ENCODE measurements at regions not wholly inside any gene's neighbourhood (a gene's known extent, or its start where the extent isn't known, plus 50 kb on each side); places are given as distances from the start of the nearest gene placed in this dataset.

- TF ChIP-seq MBD1 (CRISPR knock-in tag; IDR thresholded peaks at IDR 0.05) (no peak), RBM22 (IDR thresholded peaks at IDR 0.05; ENCODE audit: low read depth, low read length, poor library complexity, severe bottlenecking) (no peak), CTBP1 (IDR thresholded peaks at IDR 0.05; ENCODE audit: borderline replicate concordance) (no peak), CBFA2T2 (conservative IDR thresholded peaks at IDR 0.05) (no peak), MIER1 (IDR thresholded peaks at IDR 0.05; ENCODE audit: low read depth) (no peak), CTCF (IDR thresholded peaks at IDR 0.05 in 2 of 3, conservative IDR thresholded peaks at IDR 0.05 in 1 of 3; ENCODE audit: insufficient read depth in 2 of 3, low read depth in 1 of 3, low read length in 3 of 3) (no peak), PHF8 (IDR thresholded peaks at IDR 0.05; ENCODE audit: borderline replicate concordance, low read length) (no peak), SMAD2 (IDR thresholded peaks at IDR 0.05; ENCODE audit: low read depth, low read length) (no peak), E2F6 (IDR thresholded peaks at IDR 0.05; ENCODE audit: borderline replicate concordance in 1 of 2, extremely low read depth in 1 of 2, insufficient read depth in 1 of 2, insufficient read length in 1 of 2, low read depth in 1 of 2, low read length in 1 of 2, poor library complexity in 1 of 2, severe bottlenecking in 1 of 2) (no peak), NFIC (IDR thresholded peaks at IDR 0.05) (no peak)
These were observed 68.7 kb upstream of the STXBP6 start (continued) for GRCh38 chr14:25118671-25119070.

Measured in K562 (cell line).